ENCODE measurements at regions not wholly inside any gene's neighbourhood (a gene's known extent, or its start where the extent isn't known, plus 50 kb on each side); places are given as distances from the start of the nearest gene placed in this dataset.

DNA sequence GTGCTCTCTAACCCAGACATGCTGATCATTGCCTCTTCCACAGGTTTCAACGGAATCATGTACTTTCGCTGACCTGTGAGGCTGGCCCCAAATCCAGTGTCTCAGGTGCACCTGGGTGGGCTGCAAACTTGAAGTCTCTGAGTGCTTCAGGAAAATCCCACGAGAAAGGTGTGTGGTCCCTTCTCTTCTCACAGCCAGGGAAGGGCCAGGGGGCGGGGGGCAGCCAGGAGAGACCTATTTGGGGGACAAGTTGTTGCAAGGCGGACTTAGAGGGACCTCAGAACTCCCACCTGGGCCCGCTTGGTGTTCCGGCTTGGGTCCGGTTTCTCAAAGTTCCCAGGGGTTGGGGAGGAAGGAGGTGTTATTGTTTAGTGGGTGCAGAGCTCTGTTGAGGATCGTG lies 80.0 kb downstream of the HMX1 start:
- TF ChIP-seq SP1 (IDR thresholded peaks at IDR 0.05) (no peak), LEF1 (IDR thresholded peaks at IDR 0.05; ENCODE audit: borderline replicate concordance) (no peak), ZNF384 (IDR thresholded peaks at IDR 0.05) (no peak), FOXA1 (IDR thresholded peaks at IDR 0.05) (no peak), ELF4 (IDR thresholded peaks at IDR 0.05) (no peak), HDGF (IDR thresholded peaks at IDR 0.05; ENCODE audit: borderline replicate concordance) (no peak), TARDBP (IDR thresholded peaks at IDR 0.05) (no peak), BHLHE40 (IDR thresholded peaks at IDR 0.05; ENCODE audit: borderline replicate concordance) (no peak)
